ENCODE measurements at regions not wholly inside any gene's neighbourhood (a gene's known extent, or its start where the extent isn't known, plus 50 kb on each side); places are given as distances from the start of the nearest gene placed in this dataset.

GRCh38 chr2:238597638-238598528 lies 171.2 kb downstream of the ASB1 start:
- TF ChIP-seq CTCF (IDR thresholded peaks at IDR 0.05; ENCODE audit: insufficient read depth, low read length) (no peak), POLR2AphosphoS5 (IDR thresholded peaks at IDR 0.05; ENCODE audit: low read depth) (no peak)

Data from HL-60 (cell line).